ENCODE measurements at regions not wholly inside any gene's neighbourhood (a gene's known extent, or its start where the extent isn't known, plus 50 kb on each side); places are given as distances from the start of the nearest gene placed in this dataset.
"Not testable (repeated sequence)": the region's sequence is repeated elsewhere in the genome, so short reads cannot be mapped to it uniquely, and the experiment has no call there.

- intact Hi-C loops (cut with micrococcal nuclease) = no loop called here
- Mint-ChIP-seq H3K4me1 (no peaks in the 10 kb centered on the region), H3K4me3 (no peak overlapping the region), H3K27ac (no peak overlapping the region), H3K27me3 (ENCODE audit: low read depth in 2 of 2) (no peaks in the 10 kb centered on the region), H3K9me3 (peaks cover 3% of the 10 kb centered on the region in 2 donors), H3K36me3 (no peaks in the 10 kb centered on the region)
- TF ChIP-seq CTCF (IDR thresholded peaks at IDR 0.05) = no peak
- H3K36me3 ChIP-seq (ENCODE audit: control insufficient read depth, insufficient read depth, low read length) = no peaks in the 10 kb centered on the region
- H3K27ac ChIP-seq (ENCODE audit: low read length) = no peak overlapping the region
- peaks cover 5% of the 10 kb centered on the region for H3K9me3 ChIP-seq (ENCODE audit: control insufficient read depth, insufficient read depth, low read length)
- no peaks in the 10 kb centered on the region for H3K4me1 ChIP-seq (ENCODE audit: control insufficient read depth, insufficient read depth, low read length)
- no peak for ATAC-seq
- 66% methylated on average over 2 of the region's 2 CpGs for WGBS (ENCODE audit: insufficient coverage)
- H3K4me3 ChIP-seq (ENCODE audit: low read length) = no peak overlapping the region
- DNase-seq = no peak
- H3K27me3 ChIP-seq (ENCODE audit: control insufficient read depth, insufficient read depth, low read length) = no peaks in the 10 kb centered on the region
Observed at GRCh38 chr6:76770281-76770680, 693.0 kb downstream of the HTR1B start.

- TF ChIP-seq CTCF (IDR thresholded peaks at IDR 0.05) = no peak
- H3K9me3 Mint-ChIP-seq = peaks cover 2 to 3% of the 10 kb centered on the region in 2 donors
- no peaks in the 10 kb centered on the region for H3K27me3 Mint-ChIP-seq (ENCODE audit: low read depth in 2 of 2)
- Histone ChIP-seq H3K27me3 (ENCODE audit: control insufficient read depth, insufficient read depth, low read length) (no peaks in the 10 kb centered on the region), H3K4me3 (ENCODE audit: low read length) (no peak overlapping the region), H3K9me3 (ENCODE audit: control insufficient read depth, insufficient read depth, low read length) (peaks cover 5% of the 10 kb centered on the region), H3K4me1 (ENCODE audit: control insufficient read depth, insufficient read depth, low read length) (no peaks in the 10 kb centered on the region), H3K27ac (ENCODE audit: low read length) (no peak overlapping the region), H3K36me3 (ENCODE audit: control insufficient read depth, insufficient read depth, low read length) (no peaks in the 10 kb centered on the region)
- ATAC-seq (no peak), DNase-seq (no peak)
- no peak overlapping the region for H3K4me3 Mint-ChIP-seq
- WGBS (ENCODE audit: insufficient coverage) = 25% methylated on average over 2 of the region's 2 CpGs
- intact Hi-C loops (cut with micrococcal nuclease) = no loop called here
- no peaks in the 10 kb centered on the region for H3K4me1 Mint-ChIP-seq
- H3K27ac Mint-ChIP-seq = no peak overlapping the region
- H3K36me3 Mint-ChIP-seq = no peaks in the 10 kb centered on the region
Observed at GRCh38 chr6:76768556-76768955, 694.7 kb downstream of the HTR1B start.

GRCh38 chr6:76764057-76764456 is 691.6 kb upstream of the IMPG1 start:
- Histone ChIP-seq H3K27ac (ENCODE audit: low read length) (no peak overlapping the region), H3K36me3 (ENCODE audit: control insufficient read depth, insufficient read depth, low read length) (no peaks in the 10 kb centered on the region), H3K4me3 (ENCODE audit: low read length) (no peak overlapping the region), H3K27me3 (ENCODE audit: control insufficient read depth, insufficient read depth, low read length) (no peaks in the 10 kb centered on the region), H3K4me1 (ENCODE audit: control insufficient read depth, insufficient read depth, low read length) (no peaks in the 10 kb centered on the region), H3K9me3 (ENCODE audit: control insufficient read depth, insufficient read depth, low read length) (no peaks in the 10 kb centered on the region)
- Mint-ChIP-seq H3K4me3 (no peak overlapping the region), H3K9me3 (peaks cover 6 to 9% of the 10 kb centered on the region in 2 donors), H3K4me1 (no peaks in the 10 kb centered on the region), H3K27me3 (ENCODE audit: low read depth in 2 of 2) (no peaks in the 10 kb centered on the region), H3K27ac (no peak overlapping the region), H3K36me3 (no peaks in the 10 kb centered on the region)
- intact Hi-C loops (cut with micrococcal nuclease) = no loop called here
- ATAC-seq = no peak
- no peak for DNase-seq
- WGBS (ENCODE audit: insufficient coverage) = no CpG with 5 or more reads among the region's 2 CpGs
- no peak for TF ChIP-seq CTCF (IDR thresholded peaks at IDR 0.05)

- H3K4me3 ChIP-seq (ENCODE audit: low read length) = no peak overlapping the region
- H3K27me3 ChIP-seq (ENCODE audit: control insufficient read depth, insufficient read depth, low read length) = no peaks in the 10 kb centered on the region
- Mint-ChIP-seq H3K36me3 (peaks cover 23% of the 10 kb centered on the region), H3K27me3 (ENCODE audit: low read depth in 2 of 2) (no peaks in the 10 kb centered on the region), H3K27ac (no peak overlapping the region), H3K4me3 (no peak overlapping the region), H3K4me1 (no peaks in the 10 kb centered on the region), H3K9me3 (peaks cover 13 to 36% of the 10 kb centered on the region in 2 donors)
- H3K36me3 ChIP-seq (ENCODE audit: control insufficient read depth, insufficient read depth, low read length) = no peaks in the 10 kb centered on the region
- WGBS (ENCODE audit: insufficient coverage) = 82% methylated on average over 2 of the region's 2 CpGs
- no peaks in the 10 kb centered on the region for H3K4me1 ChIP-seq (ENCODE audit: control insufficient read depth, insufficient read depth, low read length)
- peaks cover 8% of the 10 kb centered on the region for H3K9me3 ChIP-seq (ENCODE audit: control insufficient read depth, insufficient read depth, low read length)
- DNase-seq = no peak
- ATAC-seq = no peak
- no peak overlapping the region for H3K27ac ChIP-seq (ENCODE audit: low read length)
- TF ChIP-seq CTCF (IDR thresholded peaks at IDR 0.05) = no peak
- intact Hi-C loops (cut with micrococcal nuclease) = no loop called here
Observed at GRCh38 chr6:76752841-76753240, 680.4 kb upstream of the IMPG1 start.

GRCh38 chr6:76745388-76745787 is 672.9 kb upstream of the IMPG1 start:
- ATAC-seq; H3K36me3 ChIP-seq (ENCODE audit: control insufficient read depth, insufficient read depth, low read length); H3K36me3 Mint-ChIP-seq; H3K9me3 ChIP-seq (ENCODE audit: control insufficient read depth, insufficient read depth, low read length); H3K4me1 Mint-ChIP-seq; H3K27me3 ChIP-seq (ENCODE audit: control insufficient read depth, insufficient read depth, low read length); H3K27me3 Mint-ChIP-seq (ENCODE audit: low read depth in 2 of 2); H3K4me1 ChIP-seq (ENCODE audit: control insufficient read depth, insufficient read depth, low read length); H3K4me3 ChIP-seq (ENCODE audit: low read length); H3K27ac Mint-ChIP-seq; H3K27ac ChIP-seq (ENCODE audit: low read length); intact Hi-C loops (cut with micrococcal nuclease); H3K4me3 Mint-ChIP-seq; DNase-seq: not testable (repeated sequence)
- H3K9me3 Mint-ChIP-seq = peaks cover 6 to 12% of the 10 kb centered on the region in 2 donors
- no CpG with 5 or more reads among the region's 3 CpGs for WGBS (ENCODE audit: insufficient coverage)

All from natural killer cell (primary cell).